Activated effector memory CD4-positive, alpha-beta T cell treated with anti-CD3 and anti-CD28 coated beads, Interleukin-2, amount 50 U/mL, for 16 hours (primary cell): ENCODE measurements at regions not wholly inside any gene's neighbourhood (a gene's known extent, or its start where the extent isn't known, plus 50 kb on each side); places are given as distances from the start of the nearest gene placed in this dataset.

ENCODE experiments used
- DNase-seq: peaks from one replicate; pipeline ENCODE4 v3.0.0-alpha.2; 2020

GRCh38 chr1:193342811-193343210 lies 156.4 kb upstream of the B3GALT2 start:
- DNase-seq, result no peak

DNA sequence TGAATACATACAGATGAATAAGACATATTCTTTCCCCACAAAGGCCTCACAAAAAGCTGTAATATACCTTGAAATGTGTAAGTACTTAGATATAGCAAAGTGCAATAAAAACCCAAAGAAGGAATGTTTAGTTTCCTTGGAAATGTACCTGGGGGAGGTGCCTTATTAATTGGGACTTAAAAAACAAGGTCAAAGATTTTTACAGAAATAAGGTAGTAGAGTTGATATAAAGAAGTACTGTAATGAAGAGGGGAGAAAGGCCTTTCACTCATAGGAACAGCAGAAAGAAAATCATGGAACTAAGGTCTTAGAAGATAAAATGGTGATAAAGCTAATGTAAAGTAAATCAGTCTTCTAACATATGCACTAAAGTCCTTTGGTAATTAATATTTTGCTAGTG lies 153.9 kb upstream of the B3GALT2 start:
- no peak for DNase-seq

DNA sequence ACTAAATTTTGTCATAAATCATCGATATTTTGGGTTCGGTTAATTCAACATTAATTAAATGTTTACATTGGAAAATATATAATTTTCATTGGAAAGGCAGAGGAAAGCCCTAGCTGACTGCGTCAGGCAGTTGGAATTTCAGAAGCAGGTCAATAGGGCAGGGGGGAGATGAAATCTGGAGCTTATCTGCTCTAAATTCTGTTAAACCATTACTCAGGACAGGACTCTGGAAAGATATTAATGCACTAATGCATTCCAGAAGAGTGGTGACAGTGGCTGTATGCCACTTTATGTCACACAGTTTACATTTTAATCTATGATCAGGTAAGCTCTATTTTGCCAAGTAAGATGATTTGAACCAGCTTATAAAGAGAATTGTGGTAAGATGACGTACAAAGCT lies 153.0 kb upstream of the B3GALT2 start:
- DNase-seq, result no peak

GRCh38 chr1:193338194-193338593 lies 151.8 kb upstream of the B3GALT2 start:
- DNase-seq, result no peak

DNA sequence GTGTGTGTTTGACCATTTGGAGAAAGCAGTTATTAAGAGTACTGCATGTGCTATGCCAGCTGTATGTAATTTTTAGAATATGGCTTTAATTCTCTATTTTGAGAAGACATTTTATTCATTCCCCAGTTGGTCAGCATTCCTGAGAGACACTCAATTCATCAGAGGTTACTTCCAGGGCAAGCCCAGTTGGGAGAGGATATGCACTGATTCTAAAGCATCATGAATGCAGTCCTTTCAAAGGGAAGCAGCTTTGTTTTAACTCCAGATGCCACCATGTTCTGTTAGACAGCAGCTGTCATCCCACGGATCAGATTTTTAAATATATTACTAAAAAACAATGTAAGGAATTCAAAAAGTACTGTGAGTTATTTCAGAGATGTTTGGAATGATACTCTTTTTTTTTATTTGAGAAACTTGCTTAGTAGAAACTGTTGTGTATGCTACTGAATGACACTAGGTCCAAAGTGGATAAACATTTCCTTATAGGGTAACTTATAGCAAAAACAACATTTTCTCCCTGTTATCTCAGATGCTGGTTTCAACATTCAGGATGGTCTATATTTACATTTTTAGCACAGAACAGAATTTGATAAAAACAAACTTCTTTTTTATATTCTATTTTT lies 149.5 kb upstream of the B3GALT2 start:
- no peak for DNase-seq

DNA sequence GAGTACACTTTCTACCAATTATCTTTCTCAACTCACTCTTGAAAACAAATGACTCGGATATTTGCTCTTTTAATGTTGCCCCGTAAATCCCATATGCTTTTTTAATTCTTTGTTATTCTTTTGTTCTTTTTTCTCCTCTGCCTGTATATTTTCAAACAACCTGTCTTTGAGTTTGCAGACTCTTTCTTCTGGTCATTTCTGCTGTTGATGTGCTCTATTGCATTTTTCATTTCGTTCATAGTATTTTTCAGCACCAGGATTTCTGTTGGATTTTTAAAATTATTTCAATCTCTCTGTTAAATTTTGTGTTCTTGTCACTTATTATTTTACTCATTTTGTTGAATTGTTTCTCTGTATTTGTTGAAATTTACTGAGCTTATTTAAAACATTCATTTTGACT lies 146.8 kb upstream of the B3GALT2 start:
- DNase-seq, result no peak

- no peak for DNase-seq
Measured at GRCh38 chr1:193326296-193326695, 139.9 kb upstream of the B3GALT2 start.

DNA sequence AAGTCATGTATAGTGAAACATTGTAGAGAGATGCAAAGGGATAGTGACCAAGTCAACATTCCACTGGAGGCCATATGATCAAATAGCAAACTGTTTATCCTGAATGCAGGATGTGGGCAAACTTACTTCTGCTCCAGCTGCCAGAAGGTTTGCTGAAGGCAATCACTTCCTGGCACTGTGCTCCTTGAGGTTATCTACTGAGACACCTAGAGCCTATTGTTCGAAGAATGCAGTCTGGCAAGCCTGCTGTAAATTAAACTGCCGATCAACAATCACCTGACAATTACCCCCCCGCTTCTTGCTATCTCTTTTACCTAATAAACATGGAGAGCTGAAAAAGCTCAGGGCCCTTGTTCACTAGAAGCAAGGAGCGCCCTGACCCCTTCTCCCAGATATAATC lies 139.4 kb upstream of the B3GALT2 start:
- no peak for DNase-seq

DNA sequence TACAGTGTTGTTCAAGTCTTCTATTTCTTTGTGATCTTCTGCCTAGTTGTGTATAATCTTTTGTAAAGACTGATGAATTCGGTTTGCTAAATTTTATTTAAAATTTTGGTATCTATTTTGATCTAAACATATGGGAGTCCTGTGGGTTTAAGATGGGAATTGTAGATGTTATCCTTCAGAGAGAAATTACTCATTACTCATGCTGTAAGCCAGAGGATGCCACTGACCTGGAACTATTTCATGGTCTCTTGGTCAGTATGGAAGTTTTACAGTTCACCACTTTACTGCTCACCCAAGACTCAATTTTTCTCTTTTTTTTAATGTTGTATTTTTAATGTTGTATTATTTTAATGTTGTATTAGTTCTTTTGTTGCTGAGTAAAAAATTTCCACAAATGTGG lies 138.6 kb upstream of the B3GALT2 start:
- DNase-seq, result no peak

DNA sequence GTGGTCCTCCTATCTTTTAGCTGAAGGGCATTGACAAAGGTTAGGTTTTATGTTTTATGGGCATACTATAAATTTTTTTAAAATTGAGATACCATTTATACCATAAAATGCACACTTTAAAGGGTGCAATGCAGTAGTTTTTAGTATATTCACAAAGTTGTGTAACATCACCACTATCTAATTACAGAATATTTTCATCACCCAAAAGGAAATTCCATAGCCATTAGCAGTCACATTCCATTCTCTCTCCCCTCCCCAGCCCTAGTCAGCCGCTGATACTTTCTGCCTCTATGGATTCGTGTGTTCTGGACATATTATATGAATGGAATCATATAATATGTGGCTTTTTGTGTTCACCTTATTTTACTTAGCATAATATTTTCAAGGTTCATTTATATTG lies 135.8 kb upstream of the B3GALT2 start:
- DNase-seq, result no peak

- no peak for DNase-seq
Measured at GRCh38 chr1:193321242-193321840, 134.9 kb upstream of the B3GALT2 start.

- no peak for DNase-seq
Measured at GRCh38 chr1:193320270-193320669, 133.9 kb upstream of the B3GALT2 start.

DNA sequence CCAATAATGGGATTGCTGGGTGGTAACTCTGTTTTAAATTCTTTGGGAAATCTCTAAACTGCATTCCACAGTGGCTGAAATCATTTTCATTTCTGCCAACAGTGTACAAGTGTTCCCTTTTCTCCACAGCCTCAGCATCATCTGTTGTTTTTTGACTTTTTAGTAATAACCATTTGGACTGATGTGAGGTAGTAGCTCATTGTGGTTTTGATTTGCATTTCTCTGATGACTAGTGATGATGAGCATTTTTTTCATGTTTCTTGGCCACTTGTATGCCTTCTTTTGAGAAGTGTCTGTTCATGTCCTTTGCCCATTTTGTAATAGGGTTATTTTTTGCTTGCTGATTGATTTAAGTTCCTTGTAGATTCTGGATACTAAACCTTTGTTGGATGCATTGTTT lies 131.9 kb upstream of the B3GALT2 start:
- no peak for DNase-seq

DNA sequence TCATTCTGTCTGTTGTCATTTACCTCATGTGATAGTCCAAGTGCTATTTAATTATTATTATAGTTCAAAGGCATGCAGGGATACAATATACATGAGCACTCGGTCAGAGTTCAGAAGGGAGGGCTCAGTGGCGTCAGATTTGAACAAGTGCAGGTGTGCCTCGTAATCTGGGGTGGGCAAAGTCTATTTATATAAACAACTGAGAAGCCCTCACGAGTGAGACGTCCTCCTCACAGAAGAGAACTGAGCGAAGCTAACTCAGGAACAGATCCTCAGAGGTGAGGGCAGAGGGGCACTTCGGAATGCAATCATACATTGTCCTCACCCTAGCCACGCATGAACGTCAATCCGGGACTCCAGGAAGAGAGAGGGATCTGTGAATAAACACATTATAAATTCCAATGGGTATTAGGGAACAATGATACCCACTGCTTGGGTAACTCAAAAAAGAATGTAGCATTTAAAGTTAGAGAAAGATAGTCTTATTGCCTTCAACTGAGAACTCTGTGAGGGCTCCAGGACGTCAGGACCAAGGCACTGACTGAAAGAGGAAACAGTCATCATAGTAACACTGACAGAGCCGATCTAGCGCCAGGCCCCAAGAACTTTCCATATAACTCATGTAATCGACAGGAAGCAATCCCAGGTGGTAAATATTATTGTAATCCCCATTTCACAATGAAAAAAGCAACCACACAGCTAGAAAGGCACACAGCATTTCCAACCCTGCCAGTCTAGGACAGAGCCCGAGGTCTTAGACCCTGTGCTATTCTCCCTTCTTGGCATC lies 127.1 kb upstream of the B3GALT2 start:
- DNase-seq, result no peak

DNA sequence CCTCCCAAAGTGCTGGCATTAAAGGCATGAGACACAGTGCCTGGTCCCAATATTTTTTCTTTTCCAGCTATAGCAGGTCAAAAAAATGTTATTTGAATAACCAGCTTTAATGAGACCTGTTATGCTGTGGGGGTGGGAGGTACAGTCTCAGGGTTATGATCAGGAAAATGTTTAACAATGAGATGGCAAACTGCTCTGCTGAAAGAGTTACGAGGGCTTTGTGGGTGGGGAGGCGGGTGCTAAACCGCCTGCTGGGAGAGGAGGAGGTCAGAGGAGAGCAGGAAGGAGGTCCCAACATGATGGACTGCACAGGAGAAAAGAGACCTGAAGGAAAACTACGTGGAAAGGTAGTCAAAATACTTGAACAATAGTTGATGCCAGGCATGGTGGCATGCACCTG lies 126.0 kb upstream of the B3GALT2 start:
- DNase-seq, result no peak

GRCh38 chr1:193311226-193311948 lies 125.0 kb upstream of the B3GALT2 start:
- no peak for DNase-seq

DNA sequence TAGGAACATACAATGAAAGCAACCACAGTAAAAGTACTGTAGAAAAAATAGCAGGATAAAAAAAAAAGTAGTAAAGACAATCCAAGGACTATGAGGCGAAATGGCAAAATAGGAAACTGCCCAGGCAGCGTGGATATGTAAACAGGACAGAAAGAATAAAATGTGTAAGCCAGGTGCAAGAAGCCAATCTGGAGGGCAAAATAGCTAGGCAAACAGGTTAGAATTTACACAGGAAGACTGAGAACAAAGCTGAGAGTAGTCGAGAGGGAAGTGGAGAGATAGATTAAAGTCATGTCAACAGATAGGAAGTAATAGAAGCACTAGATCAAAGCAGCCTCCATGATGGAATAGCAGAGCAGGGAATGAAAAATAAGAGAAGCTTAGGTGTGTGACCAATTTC lies 124.2 kb upstream of the B3GALT2 start:
- no peak for DNase-seq

DNA sequence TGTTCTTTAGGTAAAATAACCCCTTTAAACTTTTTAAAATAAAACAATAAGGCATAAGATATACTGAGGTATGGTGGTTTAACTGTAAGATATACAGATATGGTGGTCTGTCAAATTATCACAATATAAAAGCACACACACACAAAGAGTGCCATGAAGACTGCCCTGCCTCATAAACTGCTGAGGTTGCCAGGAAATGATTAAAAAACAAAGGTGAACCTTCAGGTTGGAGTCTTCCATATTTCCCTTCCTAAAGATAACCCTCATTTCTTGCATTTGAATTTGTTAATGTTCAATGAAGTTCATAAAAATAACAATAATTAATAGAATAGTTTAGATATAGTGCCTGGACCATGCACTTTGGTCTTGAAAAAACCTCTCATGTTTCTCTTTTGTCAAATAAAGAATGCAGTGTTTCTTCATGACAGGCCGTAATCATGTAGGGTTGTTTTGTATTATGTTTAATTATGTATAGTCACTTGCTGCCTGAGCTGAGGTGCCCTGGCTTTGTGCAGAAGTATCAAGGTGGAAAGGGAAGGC lies 123.6 kb upstream of the B3GALT2 start:
- DNase-seq, result no peak

GRCh38 chr1:193308438-193308837 lies 122.0 kb upstream of the B3GALT2 start:
- DNase-seq, result no peak

DNA sequence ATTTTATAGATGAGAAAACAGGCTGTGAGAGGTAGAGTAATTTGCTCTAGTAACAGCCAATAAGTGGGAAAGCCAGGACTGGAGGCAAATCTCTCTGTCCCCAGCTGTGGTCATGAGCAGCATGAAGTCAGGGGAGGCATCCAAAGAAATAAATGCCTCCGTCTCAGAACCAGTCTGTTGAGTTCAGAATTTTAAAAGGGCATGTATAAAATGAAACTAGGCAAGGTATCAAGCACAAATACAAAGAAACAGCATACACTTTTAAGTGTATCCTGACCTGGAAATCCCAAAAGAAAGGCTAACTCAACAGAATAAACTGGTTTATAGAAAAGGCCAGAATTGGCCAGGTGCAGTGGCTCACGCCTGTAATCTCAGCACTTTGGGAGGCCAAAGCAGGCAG lies 120.0 kb upstream of the B3GALT2 start:
- no peak for DNase-seq
